Neuronal stem cell (in vitro differentiated cells): ENCODE measurements at regions not wholly inside any gene's neighbourhood (a gene's known extent, or its start where the extent isn't known, plus 50 kb on each side); places are given as distances from the start of the nearest gene placed in this dataset.

Source experiments
- DNase-seq: peaks from one replicate; pipeline ENCODE4 v3.0.0-alpha.2; 2013; ENCODE audit warnings: low spot score
- H2AFZ ChIP-seq: one replicate; pipeline ENCODE4 v1.6.1; 2013; ENCODE audit warnings: mild to moderate bottlenecking, low read length, inconsistent platforms
- H2AK5ac ChIP-seq: 2 replicates; pipeline ENCODE4 v1.6.1; 2013; ENCODE audit warnings: low read depth, mild to moderate bottlenecking, inconsistent platforms, low read length, moderate library complexity, mixed read lengths
- H2BK120ac ChIP-seq: 2 replicates; pipeline ENCODE4 v1.6.1; 2013; ENCODE audit warnings: low read depth, mild to moderate bottlenecking, inconsistent platforms, low read length, moderate library complexity, mixed read lengths
- H2BK12ac ChIP-seq: one replicate; pipeline ENCODE4 v1.6.1; 2013; ENCODE audit warnings: low read length, inconsistent platforms
- H2BK15ac ChIP-seq: 2 replicates; pipeline ENCODE4 v1.6.1; 2013; ENCODE audit warnings: mild to moderate bottlenecking, low read length, inconsistent platforms, mixed read lengths
- H2BK5ac ChIP-seq: one replicate; pipeline ENCODE4 v1.6.1; 2013; ENCODE audit warnings: inconsistent platforms, mild to moderate bottlenecking, low read length, moderate library complexity
- H3K14ac ChIP-seq: one replicate; pipeline ENCODE4 v1.6.1; 2013; ENCODE audit warnings: low read length, inconsistent platforms
- H3K18ac ChIP-seq: 2 replicates; pipeline ENCODE4 v1.6.1; 2013; ENCODE audit warnings: low read length, inconsistent platforms
- H3K23ac ChIP-seq: 2 replicates; pipeline ENCODE4 v1.6.1; 2013; ENCODE audit warnings: low read depth, mild to moderate bottlenecking, mixed read lengths, low read length, inconsistent platforms; ENCODE audit not compliant: poor library complexity
- H3K27ac ChIP-seq: replicated peaks from 3 replicates; pipeline ENCODE4 v1.5.1; 2013; ENCODE audit warnings: low read length, inconsistent platforms
- H3K27me3 ChIP-seq, 3 experiments: 2 replicates each; pipeline ENCODE4 v1.6.1; 2013; ENCODE audit warnings: low read length in 3 of 3, mild to moderate bottlenecking in 2 of 3, inconsistent platforms in 1 of 3, low read depth in 1 of 3, mixed read lengths in 1 of 3, moderate library complexity in 1 of 3; ENCODE audit not compliant: control insufficient read depth in 3 of 3, insufficient read depth in 3 of 3
- H3K36me3 ChIP-seq, 2 donors: replicated peaks in 1 of 2; 2 replicates each; pipeline ENCODE4 v1.6.1; 2013; ENCODE audit warnings: low read length in 2 of 2; ENCODE audit not compliant: control insufficient read depth in 2 of 2, insufficient read depth in 2 of 2
- H3K4ac ChIP-seq: 2 replicates; pipeline ENCODE4 v1.6.1; 2013; ENCODE audit warnings: inconsistent platforms, mild to moderate bottlenecking, low read length, moderate library complexity
- H3K4me1 ChIP-seq, 2 donors: 1 replicate in 1 of 2; 2 replicates in 1 of 2; pipeline ENCODE4 v1.6.1; 2013; ENCODE audit warnings: low read length in 2 of 2, low read depth in 1 of 2; ENCODE audit not compliant: control insufficient read depth in 2 of 2, insufficient read depth in 1 of 2
- H3K4me2 ChIP-seq: one replicate; pipeline ENCODE4 v1.6.1; 2013; ENCODE audit warnings: mild to moderate bottlenecking, low read length, inconsistent platforms; ENCODE audit not compliant: insufficient read depth, poor library complexity, severe bottlenecking
- H3K4me3 ChIP-seq, 2 donors: 2 replicates each; pipeline ENCODE4 v1.5.1; 2013; ENCODE audit warnings: low read length in 2 of 2, mild to moderate bottlenecking in 2 of 2, inconsistent platforms in 1 of 2, moderate library complexity in 1 of 2
- H3K79me1 ChIP-seq: one replicate; pipeline ENCODE4 v1.6.1; 2013; ENCODE audit warnings: low read depth, mild to moderate bottlenecking, inconsistent platforms, low read length, moderate library complexity
- H3K9ac ChIP-seq: one replicate; pipeline ENCODE4 v1.6.1; 2013; ENCODE audit warnings: mild to moderate bottlenecking, low read depth, low read length, inconsistent platforms; ENCODE audit not compliant: poor library complexity
- H3K9me3 ChIP-seq, 2 donors: replicated peaks in 1 of 2; 2 replicates each; pipeline versions ENCODE3 to v1.6.1; 2013; ENCODE audit warnings: low read length in 2 of 2, mild to moderate bottlenecking in 2 of 2, inconsistent platforms in 1 of 2, low read depth in 1 of 2, mixed read lengths in 1 of 2, moderate library complexity in 1 of 2; ENCODE audit not compliant: control insufficient read depth in 2 of 2, insufficient read depth in 1 of 2
- H4K8ac ChIP-seq: one replicate; pipeline ENCODE4 v1.6.1; 2013; ENCODE audit warnings: low read depth, mild to moderate bottlenecking, inconsistent platforms, low read length, moderate library complexity
- H4K91ac ChIP-seq: one replicate; pipeline ENCODE4 v1.6.1; 2013; ENCODE audit warnings: low read length, low read depth, mild to moderate bottlenecking, inconsistent platforms; ENCODE audit not compliant: poor library complexity
- WGBS, 2 donors: extraction: QIAGEN DNeasy Blood & Tissue Kit; methylation state at CpG; one replicate each; pipeline ENCODE4 v1.1.7; 2013; ENCODE audit warnings: missing lambda C conversion rate in 2 of 2, mixed read lengths in 1 of 2; ENCODE audit not compliant: insufficient read length in 2 of 2, insufficient replicate concordance in 1 of 2; ENCODE audit errors: extremely low coverage in 2 of 2; 5-methylcytosine and 5-hydroxymethylcytosine counted together

DNA sequence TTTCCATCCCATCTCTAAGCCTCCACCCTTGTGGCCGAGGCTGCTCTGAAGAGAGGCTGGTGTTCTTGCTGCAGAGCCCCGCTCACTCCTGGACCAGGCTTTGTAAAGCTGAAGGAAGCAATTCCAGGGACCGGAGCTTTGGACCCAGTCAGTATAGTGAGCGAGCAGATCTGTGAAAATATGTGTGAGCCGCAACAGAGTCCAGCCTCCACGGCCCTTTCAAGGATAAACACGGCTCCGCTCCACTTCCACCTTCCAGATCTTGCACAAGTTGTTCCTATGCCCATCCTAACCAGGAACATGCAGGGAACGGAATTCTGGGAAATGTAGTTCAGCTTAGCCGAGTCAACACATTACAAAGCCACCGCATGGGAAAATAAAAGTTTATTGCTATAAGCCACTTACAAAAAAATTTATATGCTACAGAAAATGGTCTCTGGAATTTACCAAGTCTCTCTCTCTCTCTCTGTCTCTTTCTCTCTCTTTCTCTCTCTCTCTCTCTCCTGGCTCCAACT lies 151.7 kb upstream of the ZNF521 start:
- peak overlapping the region; percentile 89 for H2AFZ ChIP-seq

DNA sequence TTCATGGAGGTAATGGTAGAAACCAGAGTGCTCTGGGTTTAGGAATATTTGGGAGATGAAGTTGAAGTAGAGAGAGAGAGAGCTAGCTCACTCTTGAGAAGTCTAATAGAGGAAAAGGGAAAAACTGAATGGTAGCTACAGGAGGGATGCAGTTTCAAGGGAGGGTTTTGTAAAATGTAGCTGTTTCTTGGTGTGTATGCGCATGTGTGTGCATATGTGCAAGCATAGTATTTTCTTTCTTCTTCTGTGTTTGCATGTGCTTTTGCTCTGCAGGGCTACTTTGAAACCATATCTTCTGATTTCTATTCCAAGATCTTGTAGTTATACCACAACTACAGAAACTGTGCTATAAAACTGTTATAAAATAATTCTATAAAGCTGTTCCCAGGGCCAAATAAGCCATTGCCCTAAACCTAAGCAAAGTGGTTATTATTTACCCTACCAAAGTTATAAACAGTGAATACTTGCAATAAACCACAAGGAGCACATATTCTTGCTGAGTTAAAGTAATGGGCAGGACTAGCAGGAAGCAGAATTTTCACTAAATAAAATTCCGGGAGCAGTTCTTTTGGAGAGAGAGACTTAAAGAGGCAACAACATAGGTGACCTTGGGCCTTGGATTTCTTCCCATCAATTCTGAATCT lies 145.3 kb upstream of the ZNF521 start:
- H3K18ac ChIP-seq, result no peak overlapping the region
- peaks cover 3 to 13% of the 10 kb centered on the region in 2 donors for H3K9me3 ChIP-seq
- no peak for DNase-seq
- H2BK12ac ChIP-seq, result no peak overlapping the region
- H3K14ac ChIP-seq, result no peak overlapping the region
- H3K4me2 ChIP-seq, result no peak overlapping the region
- no peaks in the 10 kb centered on the region for H3K79me1 ChIP-seq
- no peak overlapping the region for H2AK5ac ChIP-seq
- no peak overlapping the region for H2AFZ ChIP-seq
- H3K4me1 ChIP-seq, result no peaks in the 10 kb centered on the region
- H3K4me3 ChIP-seq, result no peak overlapping the region
- H2BK5ac ChIP-seq, result no peak overlapping the region
- no peak overlapping the region for H3K9ac ChIP-seq
- H2BK15ac ChIP-seq, result no peak overlapping the region
- H3K36me3 ChIP-seq, result no peaks in the 10 kb centered on the region
- no peak overlapping the region for H2BK120ac ChIP-seq
- H4K8ac ChIP-seq, result no peak overlapping the region
- H3K27me3 ChIP-seq, result no peaks in the 10 kb centered on the region
- H3K27ac ChIP-seq, result no peak overlapping the region
- WGBS, 2 donors, result no CpG with 5 or more reads among the region's 2 CpGs
- H3K23ac ChIP-seq, result no peak overlapping the region
- H3K4ac ChIP-seq, result no peak overlapping the region
- no peak overlapping the region for H4K91ac ChIP-seq

More for the DNA sequence above, 151.7 kb upstream of the ZNF521 start:
- Histone ChIP-seq H2BK12ac (no peak overlapping the region), H2BK120ac (no peak overlapping the region), H3K79me1 (no peaks in the 10 kb centered on the region), H3K4me2 (peak overlapping the region; percentile 56), H3K18ac (peak overlapping the region; percentile 39), H3K23ac (no peak overlapping the region), H2BK15ac (no peak overlapping the region), H3K9me3 (no peaks in the 10 kb centered on the region), H3K4me3 (peak overlapping the region in 1 of 2 donors; percentile 67), H3K27ac (no peak overlapping the region), H3K14ac (no peak overlapping the region), H3K9ac (no peak overlapping the region), H3K36me3 (no peaks in the 10 kb centered on the region), H3K4me1 (peaks cover 0 to 2% of the 10 kb centered on the region in 2 donors), H3K4ac (no peak overlapping the region), H2AK5ac (no peak overlapping the region), H3K27me3 (no peaks in the 10 kb centered on the region), H4K8ac (no peak overlapping the region), H4K91ac (no peak overlapping the region), H2BK5ac (no peak overlapping the region)
- WGBS, 2 donors, result no CpG with 5 or more reads among the region's 11 CpGs
- DNase-seq, result peak; percentile 41

DNA sequence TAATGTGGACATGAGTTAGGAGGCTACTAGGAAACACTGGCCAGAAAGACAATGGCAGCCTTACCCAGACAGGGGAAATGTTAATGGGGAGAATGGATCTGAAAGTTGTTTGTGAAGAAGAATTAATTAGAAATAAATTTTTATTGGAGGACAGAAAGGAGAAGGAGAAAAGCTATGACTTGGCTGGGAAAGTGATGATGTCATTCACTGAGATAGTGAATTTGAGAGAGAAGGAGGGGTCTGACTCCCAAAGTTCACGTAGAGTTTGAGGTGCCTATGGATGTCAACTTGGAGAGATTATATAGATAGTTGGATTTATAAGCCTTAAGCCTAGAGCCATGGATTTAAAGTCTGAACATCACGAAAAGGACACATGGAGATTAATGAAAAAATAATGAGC lies 144.6 kb upstream of the ZNF521 start:
- H3K18ac ChIP-seq, result no peak overlapping the region
- no peak overlapping the region for H3K4me2 ChIP-seq
- H3K23ac ChIP-seq, result no peak overlapping the region
- no peak for DNase-seq
- H2BK5ac ChIP-seq, result no peak overlapping the region
- no peak overlapping the region for H3K27ac ChIP-seq
- H2BK12ac ChIP-seq, result no peak overlapping the region
- no peak overlapping the region for H4K91ac ChIP-seq
- H3K36me3 ChIP-seq, result no peaks in the 10 kb centered on the region
- H3K4me1 ChIP-seq, result no peaks in the 10 kb centered on the region
- no peak overlapping the region for H3K4ac ChIP-seq
- no peak overlapping the region for H3K9ac ChIP-seq
- H2AK5ac ChIP-seq, result no peak overlapping the region
- no peaks in the 10 kb centered on the region for H3K27me3 ChIP-seq
- H4K8ac ChIP-seq, result no peak overlapping the region
- no peak overlapping the region for H2AFZ ChIP-seq
- H2BK120ac ChIP-seq, result no peak overlapping the region
- no peak overlapping the region for H3K4me3 ChIP-seq
- no peak overlapping the region for H3K14ac ChIP-seq
- no CpG with 5 or more reads among the region's 2 CpGs for WGBS, 2 donors
- no peak overlapping the region for H2BK15ac ChIP-seq
- H3K9me3 ChIP-seq, result peaks cover 3 to 13% of the 10 kb centered on the region in 2 donors
- no peaks in the 10 kb centered on the region for H3K79me1 ChIP-seq

DNA sequence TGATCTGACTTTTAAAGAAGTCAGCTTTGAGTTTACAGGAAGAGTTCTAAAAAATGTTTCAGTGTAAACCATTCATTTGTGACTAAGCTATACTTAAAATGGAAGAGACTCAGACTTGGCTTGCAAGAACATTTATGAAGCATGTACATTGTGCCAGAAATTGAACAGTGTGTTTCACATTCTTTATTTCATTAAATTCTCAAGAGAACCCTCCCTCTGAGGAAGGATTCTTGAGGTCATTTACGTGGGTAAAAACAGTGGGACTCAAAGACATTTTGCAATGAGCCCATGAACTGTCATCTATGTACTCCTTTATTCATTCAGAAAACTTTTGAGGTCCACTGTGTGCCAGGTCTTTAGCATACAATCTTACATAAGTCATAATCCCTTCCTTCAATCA lies 143.6 kb upstream of the ZNF521 start:
- H3K27ac ChIP-seq, result no peak overlapping the region
- no peak overlapping the region for H3K14ac ChIP-seq
- H4K8ac ChIP-seq, result no peak overlapping the region
- H4K91ac ChIP-seq, result no peak overlapping the region
- H3K4me2 ChIP-seq, result no peak overlapping the region
- WGBS, 2 donors, result no CpG with 5 or more reads among the region's 1 CpG
- no peak overlapping the region for H2AK5ac ChIP-seq
- H2BK15ac ChIP-seq, result no peak overlapping the region
- no peak overlapping the region for H2BK5ac ChIP-seq
- no peak for DNase-seq
- no peak overlapping the region for H2BK120ac ChIP-seq
- no peaks in the 10 kb centered on the region for H3K27me3 ChIP-seq
- H3K4ac ChIP-seq, result no peak overlapping the region
- H3K18ac ChIP-seq, result no peak overlapping the region
- H2AFZ ChIP-seq, result no peak overlapping the region
- H3K4me3 ChIP-seq, result no peak overlapping the region
- H3K4me1 ChIP-seq, result no peaks in the 10 kb centered on the region
- H3K9ac ChIP-seq, result no peak overlapping the region
- H3K36me3 ChIP-seq, result no peaks in the 10 kb centered on the region
- no peaks in the 10 kb centered on the region for H3K79me1 ChIP-seq
- H2BK12ac ChIP-seq, result peak overlapping the region; percentile 76
- peaks cover 3 to 13% of the 10 kb centered on the region in 2 donors for H3K9me3 ChIP-seq
- H3K23ac ChIP-seq, result no peak overlapping the region
